LoVo (cell line): ENCODE measurements at regions not wholly inside any gene's neighbourhood (a gene's known extent, or its start where the extent isn't known, plus 50 kb on each side); places are given as distances from the start of the nearest gene placed in this dataset.
"Not testable (repeated sequence)": the region's sequence is repeated elsewhere in the genome, so short reads cannot be mapped to it uniquely, and the experiment has no call there.

Experiments
- DNase-seq: peaks from one replicate; pipeline ENCODE4 v3.0.0-alpha.2; 2016; ENCODE audit warnings: low spot score

GRCh38 chr7:94314413-94315410 is 80.0 kb upstream of the COL1A2 start:
- DNase-seq = no peak

GRCh38 chr7:94321138-94321537 is 73.6 kb upstream of the COL1A2 start:
- DNase-seq = not testable (repeated sequence)

- no peak for DNase-seq
Measured at GRCh38 chr7:94323844-94324243, 70.9 kb upstream of the COL1A2 start.

DNA sequence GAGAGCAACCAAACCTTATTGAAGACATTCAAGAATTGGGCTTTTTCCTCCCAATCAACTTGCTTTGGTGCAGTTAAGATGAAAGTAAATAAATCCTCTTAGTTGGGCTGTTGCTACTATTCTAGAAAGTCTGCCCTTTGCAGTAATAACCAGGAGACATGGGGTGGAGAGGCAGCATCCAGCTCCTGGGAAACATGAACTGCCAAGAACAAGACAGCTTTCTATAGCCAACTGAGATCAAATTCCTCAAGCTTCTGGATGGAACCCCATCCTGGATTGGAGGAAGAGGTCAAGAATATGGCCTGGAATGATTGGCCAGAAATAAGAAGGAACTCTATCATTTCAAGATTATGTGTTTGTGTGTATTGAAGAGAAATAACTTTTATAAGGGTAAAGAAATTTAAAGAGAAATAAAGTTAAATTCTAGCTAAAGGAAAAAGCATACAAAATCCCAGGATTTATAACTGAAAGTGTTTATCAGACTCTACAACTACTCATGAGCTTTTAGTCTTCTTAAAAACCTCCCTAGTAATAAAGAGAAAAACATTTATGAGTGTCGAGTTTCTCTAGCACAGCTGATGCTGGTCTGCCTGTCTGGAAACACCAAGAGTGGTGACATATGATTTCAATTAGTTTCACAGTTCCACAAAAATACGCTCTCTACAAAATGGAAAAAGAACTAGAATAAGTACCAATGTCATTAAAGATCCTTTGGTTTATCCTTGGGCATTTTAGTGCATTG is 70.1 kb upstream of the COL1A2 start:
- no peak for DNase-seq

GRCh38 chr7:94325122-94325475 is 69.6 kb upstream of the COL1A2 start:
- no peak for DNase-seq

GRCh38 chr7:94330269-94331020 is 64.2 kb upstream of the COL1A2 start:
- DNase-seq = no peak

DNA sequence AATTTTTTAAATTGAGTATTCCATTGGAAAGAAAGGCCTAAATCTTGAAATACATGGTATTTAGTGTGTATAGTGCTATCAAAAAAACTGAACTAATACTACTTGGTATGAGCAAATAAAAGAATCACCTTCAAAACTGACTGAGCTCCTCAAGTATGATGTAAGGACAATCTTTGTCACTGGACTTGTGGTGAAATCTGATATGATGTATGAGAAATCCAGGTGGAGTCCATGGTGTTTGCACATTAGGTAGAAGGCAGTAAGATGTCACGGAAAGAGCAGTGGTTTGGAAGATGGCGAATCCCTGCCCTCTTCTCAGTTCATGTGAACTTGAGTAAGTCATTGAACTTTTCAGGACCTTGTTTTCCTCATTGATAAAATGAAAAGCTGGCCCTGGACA is 62.1 kb upstream of the COL1A2 start:
- DNase-seq = no peak

DNA sequence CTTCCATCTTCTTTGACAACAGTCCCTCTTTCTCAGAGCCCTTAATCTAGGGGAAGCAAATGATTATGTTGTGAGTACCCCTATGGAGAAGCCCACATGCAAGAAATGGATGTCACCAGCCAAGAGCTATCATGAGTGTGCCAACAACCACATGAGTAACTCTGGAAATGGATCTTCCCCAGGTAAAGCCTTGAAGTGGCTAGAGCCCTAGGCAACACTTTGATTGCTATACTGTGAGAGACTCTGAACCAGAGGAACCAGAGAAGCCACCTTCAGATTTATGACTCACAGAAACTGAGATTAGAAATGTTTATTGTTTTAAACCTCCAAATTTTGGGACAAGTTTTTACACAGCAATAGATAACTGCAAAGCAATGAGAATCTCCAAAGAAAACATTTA is 60.9 kb upstream of the COL1A2 start:
- DNase-seq = no peak

GRCh38 chr7:94335586-94335985 is 59.1 kb upstream of the COL1A2 start:
- DNase-seq = no peak

- no peak for DNase-seq
Measured at GRCh38 chr7:94336009-94336408, 58.7 kb upstream of the COL1A2 start.

DNA sequence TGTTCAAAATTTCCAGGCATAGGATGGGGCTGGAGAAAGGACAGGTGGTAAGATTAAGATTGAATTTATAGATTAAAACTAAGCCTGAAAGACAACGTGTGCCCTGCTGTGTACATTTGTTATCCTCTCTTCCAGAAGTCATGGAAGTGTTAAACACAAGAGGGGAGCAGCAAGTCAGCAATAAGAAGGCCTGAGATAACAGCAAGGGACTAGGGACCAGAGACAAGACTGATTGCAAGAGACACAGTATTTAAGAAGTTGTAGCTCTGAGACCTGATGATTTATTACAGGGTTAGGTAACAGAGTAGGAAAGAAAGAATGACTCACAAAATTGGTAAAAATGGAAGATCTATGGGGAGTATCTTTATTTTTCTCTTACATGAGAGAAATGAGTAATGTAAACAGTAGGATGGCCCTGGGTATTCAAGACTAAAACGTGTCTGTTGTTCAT is 55.7 kb upstream of the COL1A2 start:
- DNase-seq = no peak

DNA sequence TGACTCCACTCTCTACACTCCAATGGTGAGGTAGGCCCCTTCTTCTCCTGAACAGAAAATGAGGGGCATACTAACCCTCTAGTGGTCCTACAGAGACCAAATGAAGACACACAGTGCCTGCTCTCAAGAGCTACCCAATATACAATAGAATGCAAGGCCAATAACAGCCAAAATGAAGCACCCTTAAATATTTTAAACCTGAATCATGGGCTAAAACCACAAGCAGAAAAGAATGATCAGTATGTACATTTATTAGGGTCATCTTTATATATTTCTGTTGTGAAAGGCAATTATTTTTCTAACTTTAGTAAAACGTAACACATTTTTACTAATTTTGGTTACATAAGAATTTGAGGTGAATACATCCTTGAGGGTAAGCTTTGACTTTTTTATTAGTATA is 49.9 kb upstream of the COL1A2 start:
- no peak for DNase-seq
